HEK293T (cell line): ENCODE measurements at regions not wholly inside any gene's neighbourhood (a gene's known extent, or its start where the extent isn't known, plus 50 kb on each side); places are given as distances from the start of the nearest gene placed in this dataset.

Source experiments
- HDGF ChIP-seq: fragments of 450-650 bp; IDR thresholded peaks from 2 replicates; pipeline ENCODE4 v1.6.1; 2017; ENCODE audit warnings: antibody characterized with exemption, borderline replicate concordance
- SP1 ChIP-seq: fragments of 450-650 bp; IDR thresholded peaks from 2 replicates; pipeline ENCODE4 v1.6.1; 2017

- TF ChIP-seq HDGF (no peak), SP1 (no peak)
Measured at GRCh38 chr15:39127151-39127790, 453.6 kb upstream of the THBS1 start.
